Mammary epithelial cell (primary cell): ENCODE measurements at regions not wholly inside any gene's neighbourhood (a gene's known extent, or its start where the extent isn't known, plus 50 kb on each side); places are given as distances from the start of the nearest gene placed in this dataset.

Experiments used
- CTCF ChIP-seq, 2 donors: IDR thresholded peaks in 1 of 2; conservative IDR thresholded peaks in 1 of 2; 2 replicates each; pipeline ENCODE4 v1.5.1; 2011 to 2012; ENCODE audit warnings: inconsistent platforms in 2 of 2, low read length in 2 of 2, mild to moderate bottlenecking in 2 of 2, control low read depth in 1 of 2, low read depth in 1 of 2; ENCODE audit not compliant: insufficient read depth in 1 of 2; ENCODE audit errors: extremely low read depth in 1 of 2
- EZH2 ChIP-seq: IDR thresholded peaks from 2 replicates; pipeline ENCODE4 v1.6.1; 2012; ENCODE audit warnings: low read length, inconsistent platforms, borderline replicate concordance

- TF ChIP-seq CTCF (conservative IDR thresholded peaks at IDR 0.05 in 1 of 2, IDR thresholded peaks at IDR 0.05 in 1 of 2; ENCODE audit: extremely low read depth in 1 of 2, insufficient read depth in 1 of 2, low read depth in 1 of 2, low read length in 2 of 2), result no peak
- TF ChIP-seq EZH2, result no peak
These were observed 351.8 kb upstream of the FMN2 start for GRCh38 chr1:239739919-239740318.
